HepG2 (cell line): ENCODE measurements at regions not wholly inside any gene's neighbourhood (a gene's known extent, or its start where the extent isn't known, plus 50 kb on each side); places are given as distances from the start of the nearest gene placed in this dataset.
A peak's percentile ranks its signal among the peaks of the same experiment; 100 is the strongest.
"Not testable (repeated sequence)": the region's sequence is repeated elsewhere in the genome, so short reads cannot be mapped to it uniquely, and the experiment has no call there.

Experiments
- ATAC-seq: fragments of 200-7000 bp; cut with Tn5 transposase; 3 replicates; pipeline ENCODE4 v1.9.1; 2020; ENCODE audit warnings: mild to moderate bottlenecking, moderate library complexity
- BruUV-seq: library from RNA; stranded (reverse); fragments of 400-500 nt; replicated peaks from 2 replicates; lab custom pipeline; 2021; lab: Mats Ljungman, UMichigan
- CTCF ChIA-PET: fragments of 300-600 bp; formaldehyde crosslinking; extraction: SDS; loops from one replicate; lab custom pipeline; 2021; ENCODE audit warnings: low total read pairs, inconsistent platforms, low intra/inter-chr PET ratio; lab: Yijun Ruan, JAX
- POLR2A ChIA-PET: fragments of 350-600 bp; sonication (Branson Sonifier 250); formaldehyde crosslinking; loops from one replicate; lab custom pipeline; 2020; ENCODE audit warnings: antibody characterized with exemption, inconsistent platforms; lab: Yijun Ruan, JAX
- DNase-seq: peaks from one replicate; pipeline ENCODE4 v3.0.0-alpha.2; 2015; ENCODE audit warnings: low spot score
- FAIRE-seq: peaks from 3 replicates; lab custom pipeline; 2011; peaks lifted over from hg19 to GRCh38; lab: Jason Lieb, UNC
- H2AFZ ChIP-seq: one replicate; pipeline ENCODE4 v1.6.1; 2011; ENCODE audit warnings: low read length, inconsistent platforms
- H3K27ac ChIP-seq: fragments of 300-600 bp; 3 replicates; pipeline ENCODE4 v1.8.0; 2011; ENCODE audit warnings: mixed run types, mild to moderate bottlenecking, mixed read lengths, low read length, inconsistent platforms; ENCODE audit not compliant: insufficient read depth; ENCODE audit errors: extremely low read length
- H3K27me3 ChIP-seq, 2 experiments: fragments of 200-600 bp in 1 of 2; 2 replicates in 1 of 2; 3 replicates in 1 of 2; pipeline versions ENCODE4 v1.6.0 to v1.8.0; 2011; ENCODE audit warnings: low read length in 2 of 2, mild to moderate bottlenecking in 2 of 2, moderate library complexity in 2 of 2, inconsistent platforms in 1 of 2; ENCODE audit not compliant: insufficient read depth in 2 of 2, control insufficient read depth in 1 of 2
- H3K36me3 ChIP-seq, 2 experiments: fragments of 200-600 bp in 1 of 2; replicated peaks in 1 of 2; 2 replicates in 1 of 2; 3 replicates in 1 of 2; pipeline versions ENCODE4 v1.5.1 to v1.8.0; 2011; ENCODE audit warnings: low read length in 2 of 2, inconsistent platforms in 1 of 2; ENCODE audit not compliant: insufficient read depth in 2 of 2, control insufficient read depth in 1 of 2
- H3K4me1 ChIP-seq: 2 replicates; pipeline ENCODE4 v1.5.1; 2012; ENCODE audit warnings: low read length, inconsistent platforms; ENCODE audit not compliant: insufficient read depth
- H3K4me2 ChIP-seq: 2 replicates; pipeline ENCODE4 v1.6.0; 2011; ENCODE audit warnings: low read depth, low read length, inconsistent platforms
- H3K4me3 ChIP-seq, 3 experiments: fragments of 200-600 bp in 1 of 3; sonication (generic), shearing (Covaris generic) in 1 of 3; replicated peaks in 1 of 3; 2 replicates each; pipeline ENCODE4 v1.5.1; 2011 to 2016; ENCODE audit warnings: low read length in 3 of 3, inconsistent platforms in 2 of 3, low read depth in 2 of 3, mild to moderate bottlenecking in 2 of 3, control low read depth in 1 of 3, mixed read lengths in 1 of 3; ENCODE audit not compliant: insufficient read depth in 1 of 3
- H3K79me2 ChIP-seq: one replicate; pipeline ENCODE4 v1.6.1; 2011; ENCODE audit warnings: low read length, inconsistent platforms; ENCODE audit not compliant: insufficient read depth
- H3K9ac ChIP-seq: 2 replicates; pipeline ENCODE4 v1.6.0; 2011; ENCODE audit warnings: mild to moderate bottlenecking, low read depth, low read length, inconsistent platforms; ENCODE audit not compliant: insufficient read depth
- H3K9me3 ChIP-seq: 2 replicates; pipeline ENCODE4 v1.5.1; 2012; ENCODE audit warnings: mild to moderate bottlenecking, low read length
- H4K20me1 ChIP-seq: 2 replicates; pipeline ENCODE4 v1.6.0; 2011; ENCODE audit warnings: inconsistent platforms, mild to moderate bottlenecking, low read length, moderate library complexity; ENCODE audit not compliant: insufficient read depth
- CBFB ChIP-seq: sonication (generic); formaldehyde crosslinking; IDR thresholded peaks from 2 replicates; pipeline ENCODE4 v1.4.0; 2020; ENCODE audit warnings: missing genetic modification reagents
- CEBPZ ChIP-seq: IDR thresholded peaks from 2 replicates; pipeline ENCODE4 v1.6.1; 2012; ENCODE audit warnings: low read length, improper control_type of control experiment
- IRF9 ChIP-seq: sonication (generic); formaldehyde crosslinking; IDR thresholded peaks from 2 replicates; pipeline ENCODE4 v1.8.0; 2022; ENCODE audit warnings: missing genetic modification reagents, mild to moderate bottlenecking, borderline replicate concordance
- KLF13 ChIP-seq: sonication (generic); formaldehyde crosslinking; IDR thresholded peaks from 2 replicates; pipeline ENCODE4 v1.4.0; 2020; ENCODE audit warnings: mild to moderate bottlenecking, missing genetic modification reagents
- RFXANK ChIP-seq: IDR thresholded peaks from 2 replicates; pipeline ENCODE4 v1.6.1; 2016
- U2AF2 ChIP-seq: fragments of 200-400 bp; formaldehyde crosslinking; IDR thresholded peaks from 2 replicates; pipeline ENCODE4 v1.6.1; 2017; ENCODE audit warnings: low read depth, mild to moderate bottlenecking, low read length
- ZNF12 ChIP-seq: sonication (generic); formaldehyde crosslinking; IDR thresholded peaks from 2 replicates; pipeline ENCODE4 v1.5.0; 2020; ENCODE audit warnings: missing genetic modification reagents
- ZNF704 ChIP-seq: sonication (generic); formaldehyde crosslinking; IDR thresholded peaks from 2 replicates; pipeline ENCODE4 v1.8.1; 2023; ENCODE audit warnings: mild to moderate bottlenecking, inconsistent platforms, moderate library complexity, missing genetic modification reagents, borderline replicate concordance
- ZNF781 ChIP-seq: sonication (generic); formaldehyde crosslinking; IDR thresholded peaks from 2 replicates; pipeline ENCODE4 v1.5.1; 2020; ENCODE audit warnings: borderline replicate concordance, mild to moderate bottlenecking, missing genetic modification reagents; ENCODE audit errors: not compliant biosample characterization
- ZNF891 ChIP-seq: sonication (generic); formaldehyde crosslinking; IDR thresholded peaks from 2 replicates; pipeline ENCODE4 v1.5.0; 2020; ENCODE audit warnings: mild to moderate bottlenecking, missing genetic modification reagents
- WGBS: methylation state at CpG from one replicate; pipeline ENCODE4 v1.1.6; 2017; ENCODE audit warnings: low lambda C conversion rate; 5-methylcytosine and 5-hydroxymethylcytosine counted together
- in situ Hi-C: cut with HindIII; loops from 2 replicates; pipeline ENCODE4 v1.10.0; 2017; ENCODE audit warnings: low pct_unique_long_range_greater_than_20kb; ENCODE audit not compliant: extremely low pct_ligation_motif_present
- intact Hi-C: fragments of 100-400 bp; cut with micrococcal nuclease; formaldehyde crosslinking; loops from one replicate; pipeline ENCODE4 v1.10.0; 2022; ENCODE audit not compliant: unreplicated experiment

- no peak for TF ChIP-seq ZNF891 (CRISPR knock-in tag)
- no peak for TF ChIP-seq CEBPZ
Observed at GRCh38 chrY:12327751-12328150, 373.3 kb upstream of the USP9Y start (continued).

- H3K79me2 ChIP-seq, POLR2A ChIA-PET, H2AFZ ChIP-seq, in situ Hi-C loops, DNase-seq, H3K4me2 ChIP-seq, H3K27ac ChIP-seq, BruUV-seq, CTCF ChIA-PET, H3K4me3 ChIP-seq, H3K9ac ChIP-seq, H3K27me3 ChIP-seq, H3K36me3 ChIP-seq, intact Hi-C loops, H3K4me1 ChIP-seq, H3K9me3 ChIP-seq, H4K20me1 ChIP-seq, ATAC-seq: not testable (repeated sequence)
- 75% methylated on average over 3 of the region's 10 CpGs for WGBS
- peak; percentile 39 for FAIRE-seq
Observed at GRCh38 chrY:12331917-12332316, 369.1 kb upstream of the USP9Y start.

- Histone ChIP-seq H3K4me3 (no peak overlapping the region), H3K79me2 (no peaks in the 10 kb centered on the region), H3K4me2 (no peak overlapping the region), H3K9ac (no peak overlapping the region), H3K27ac (no peak overlapping the region), H3K4me1 (no peaks in the 10 kb centered on the region), H3K9me3 (no peaks in the 10 kb centered on the region), H3K36me3 (no peaks in the 10 kb centered on the region), H2AFZ (no peak overlapping the region), H3K27me3 (no peaks in the 10 kb centered on the region), H4K20me1 (no peaks in the 10 kb centered on the region)
- 76% methylated on average over 4 of the region's 4 CpGs for WGBS
- in situ Hi-C loops (no loop called here), intact Hi-C loops (no loop called here)
- no peak for ATAC-seq
- no TSS peak for BruUV-seq
- DNase-seq = no peak
- ChIA-PET POLR2A (no interaction called here), CTCF (no interaction called here)
- FAIRE-seq = no peak
- TF ChIP-seq CBFB (CRISPR knock-in tag) (no peak), ZNF704 (CRISPR knock-in tag) (no peak), U2AF2 (no peak), ZNF781 (CRISPR knock-in tag) (no peak), ZNF12 (CRISPR knock-in tag) (no peak), RFXANK (CRISPR knock-in tag) (no peak), IRF9 (CRISPR knock-in tag) (no peak), KLF13 (no peak)
Observed at GRCh38 chrY:12343211-12343610, 357.8 kb upstream of the USP9Y start.
